Adrenal gland (tissue), 5 donors: ENCODE measurements at regions not wholly inside any gene's neighbourhood (a gene's known extent, or its start where the extent isn't known, plus 50 kb on each side); places are given as distances from the start of the nearest gene placed in this dataset.
"Not testable (repeated sequence)": the region's sequence is repeated elsewhere in the genome, so short reads cannot be mapped to it uniquely, and the experiment has no call there.

Source experiments
- POLR2A ChIP-seq, 2 donors: fragments of 450-650 bp; IDR thresholded peaks; one replicate each; pipeline ENCODE4 v1.6.1; 2017; ENCODE audit warnings: antibody characterized with exemption in 2 of 2, mild to moderate bottlenecking in 2 of 2, moderate library complexity in 1 of 2
- TF ChIP-seq, protein P1 (sequence below), 6 experiments: fragments of 450-650 bp in 4 of 6; fragments of 200-600 bp in 2 of 6; sonication (generic) in 1 of 6; IDR thresholded peaks; 1 replicate in 5 of 6; 2 replicates in 1 of 6; pipeline versions ENCODE4 v1.5.1 to v1.8.0; 2016 to 2021; ENCODE audit warnings: antibody characterized with exemption in 6 of 6, mild to moderate bottlenecking in 2 of 6, moderate library complexity in 1 of 6
- donor health status: DM: no; HTN: no; CAD: no.

GRCh38 chr6:11416099-11416935 is 121.2 kb upstream of the TMEM170B start:
- TF ChIP-seq, protein P1, sequence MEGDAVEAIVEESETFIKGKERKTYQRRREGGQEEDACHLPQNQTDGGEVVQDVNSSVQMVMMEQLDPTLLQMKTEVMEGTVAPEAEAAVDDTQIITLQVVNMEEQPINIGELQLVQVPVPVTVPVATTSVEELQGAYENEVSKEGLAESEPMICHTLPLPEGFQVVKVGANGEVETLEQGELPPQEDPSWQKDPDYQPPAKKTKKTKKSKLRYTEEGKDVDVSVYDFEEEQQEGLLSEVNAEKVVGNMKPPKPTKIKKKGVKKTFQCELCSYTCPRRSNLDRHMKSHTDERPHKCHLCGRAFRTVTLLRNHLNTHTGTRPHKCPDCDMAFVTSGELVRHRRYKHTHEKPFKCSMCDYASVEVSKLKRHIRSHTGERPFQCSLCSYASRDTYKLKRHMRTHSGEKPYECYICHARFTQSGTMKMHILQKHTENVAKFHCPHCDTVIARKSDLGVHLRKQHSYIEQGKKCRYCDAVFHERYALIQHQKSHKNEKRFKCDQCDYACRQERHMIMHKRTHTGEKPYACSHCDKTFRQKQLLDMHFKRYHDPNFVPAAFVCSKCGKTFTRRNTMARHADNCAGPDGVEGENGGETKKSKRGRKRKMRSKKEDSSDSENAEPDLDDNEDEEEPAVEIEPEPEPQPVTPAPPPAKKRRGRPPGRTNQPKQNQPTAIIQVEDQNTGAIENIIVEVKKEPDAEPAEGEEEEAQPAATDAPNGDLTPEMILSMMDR (IDR thresholded peaks at IDR 0.05) = not testable (repeated sequence)
- not testable (repeated sequence) for TF ChIP-seq POLR2A (IDR thresholded peaks at IDR 0.05)
